DND-41 (cell line): ENCODE measurements at regions not wholly inside any gene's neighbourhood (a gene's known extent, or its start where the extent isn't known, plus 50 kb on each side); places are given as distances from the start of the nearest gene placed in this dataset.
"Not testable (repeated sequence)": the region's sequence is repeated elsewhere in the genome, so short reads cannot be mapped to it uniquely, and the experiment has no call there.

Source experiments
- CTCF ChIP-seq: IDR thresholded peaks from 2 replicates; pipeline ENCODE4 v1.5.1; 2012; ENCODE audit warnings: borderline replicate concordance, low read length, moderate library complexity, mild to moderate bottlenecking; ENCODE audit not compliant: poor library complexity, severe bottlenecking; ENCODE audit errors: extremely low read depth
- EZH2 ChIP-seq: IDR thresholded peaks from 3 replicates; pipeline ENCODE4 v1.6.1; 2012; ENCODE audit warnings: borderline replicate concordance, low read depth, mild to moderate bottlenecking, moderate library complexity, low read length, inconsistent platforms; ENCODE audit not compliant: severe bottlenecking

DNA sequence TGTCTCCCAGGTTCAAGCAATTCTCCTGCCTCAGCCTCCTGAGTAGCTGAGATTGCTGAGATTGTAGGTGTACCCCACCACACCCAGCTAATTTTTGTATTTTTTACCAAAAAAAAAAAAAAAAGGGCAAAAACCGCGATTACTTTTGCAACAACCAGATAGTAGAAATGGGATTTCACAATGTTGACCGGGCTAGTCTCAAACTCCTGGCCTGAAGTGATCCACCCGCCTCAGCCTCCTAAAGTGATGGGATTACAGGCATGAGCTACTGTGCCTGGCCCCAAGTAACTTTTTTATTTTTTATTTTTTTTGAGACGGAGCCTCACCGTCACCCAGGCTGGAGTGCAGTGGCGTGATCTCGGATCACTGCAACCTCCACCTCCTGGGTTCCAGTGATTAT, 61.1 kb downstream of the RAD54L2 start:
- TF ChIP-seq CTCF, EZH2: not testable (repeated sequence)
